Tibial nerve (tissue), 4 donors: ENCODE measurements at regions not wholly inside any gene's neighbourhood (a gene's known extent, or its start where the extent isn't known, plus 50 kb on each side); places are given as distances from the start of the nearest gene placed in this dataset.

ENCODE experiments used
- CTCF ChIP-seq, 5 experiments: fragments of 200-600 bp in 3 of 5; fragments of 450-650 bp in 2 of 5; sonication (generic) in 3 of 5; IDR thresholded peaks; one replicate each; pipeline ENCODE4 v1.5.1; 2016 to 2019; ENCODE audit warnings: antibody characterized with exemption in 5 of 5, mild to moderate bottlenecking in 3 of 5, moderate library complexity in 2 of 5
- EP300 ChIP-seq, 2 donors: sonication (generic); formaldehyde crosslinking; IDR thresholded peaks; one replicate each; pipeline ENCODE4 v1.6.1; 2017; ENCODE audit warnings: antibody characterized with exemption in 2 of 2, mild to moderate bottlenecking in 1 of 2
- POLR2A ChIP-seq, 2 donors: fragments of 450-650 bp; IDR thresholded peaks; one replicate each; pipeline ENCODE4 v1.6.1; 2017; ENCODE audit warnings: antibody characterized with exemption in 2 of 2, mild to moderate bottlenecking in 2 of 2, moderate library complexity in 2 of 2

GRCh38 chr5:89566340-89566739 lies 683.4 kb upstream of the MEF2C start:
- TF ChIP-seq CTCF (IDR thresholded peaks at IDR 0.05) (no peak), POLR2A (IDR thresholded peaks at IDR 0.05) (no peak), EP300 (IDR thresholded peaks at IDR 0.05) (no peak)
